DOHH2 (cell line): ENCODE measurements at regions not wholly inside any gene's neighbourhood (a gene's known extent, or its start where the extent isn't known, plus 50 kb on each side); places are given as distances from the start of the nearest gene placed in this dataset.

Experiments
- EZH2phosphoT487 ChIP-seq: fragments of 200-600 bp; sonication (generic); IDR thresholded peaks from 2 replicates; pipeline ENCODE4 v1.6.1; 2017; ENCODE audit warnings: borderline replicate concordance, mild to moderate bottlenecking, antibody characterized with exemption, low read length, moderate library complexity, mixed read lengths
- TF ChIP-seq, protein P1 (sequence below): fragments of 200-600 bp; sonication (generic); IDR thresholded peaks from one replicate; pipeline ENCODE4 v1.5.1; 2014; ENCODE audit warnings: antibody characterized with exemption, mild to moderate bottlenecking, low read depth, low read length; ENCODE audit not compliant: poor library complexity, severe bottlenecking

DNA sequence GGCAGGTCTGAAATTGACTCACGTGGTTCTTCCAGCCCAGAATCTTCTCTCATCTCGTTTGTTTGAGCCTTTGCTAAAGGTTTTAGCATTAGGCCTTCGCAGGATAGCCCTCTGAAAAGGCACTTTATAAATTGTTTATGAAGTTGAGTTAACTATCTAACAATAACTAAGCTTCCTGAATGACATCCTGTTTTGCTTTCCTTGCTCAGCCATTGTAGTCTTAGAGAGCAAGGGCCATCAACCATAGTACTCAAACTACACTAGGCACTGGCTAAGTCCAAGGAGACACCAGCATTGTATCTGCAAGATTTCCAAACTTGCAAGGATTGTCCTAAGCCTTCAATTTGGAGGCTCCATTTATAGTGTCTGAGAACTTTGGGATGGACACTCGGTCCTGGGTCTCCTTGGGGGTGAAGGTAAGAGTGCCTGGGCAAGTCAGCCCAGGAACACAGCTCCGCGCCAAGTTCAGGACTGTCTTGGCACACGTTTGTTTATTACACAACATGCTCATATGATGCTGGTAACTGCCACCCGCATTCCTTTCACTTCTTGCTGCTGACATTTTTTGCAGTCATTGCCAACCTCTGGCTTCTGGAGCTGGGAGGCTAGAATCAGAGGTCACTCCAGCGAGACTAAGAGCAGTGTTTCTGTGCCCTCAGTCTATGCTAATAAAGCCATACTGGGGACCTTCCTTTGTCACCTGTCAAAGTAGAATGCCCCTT, 151.1 kb downstream of the ESM1 start:
- TF ChIP-seq EZH2phosphoT487, result no peak
- TF ChIP-seq, protein P1, sequence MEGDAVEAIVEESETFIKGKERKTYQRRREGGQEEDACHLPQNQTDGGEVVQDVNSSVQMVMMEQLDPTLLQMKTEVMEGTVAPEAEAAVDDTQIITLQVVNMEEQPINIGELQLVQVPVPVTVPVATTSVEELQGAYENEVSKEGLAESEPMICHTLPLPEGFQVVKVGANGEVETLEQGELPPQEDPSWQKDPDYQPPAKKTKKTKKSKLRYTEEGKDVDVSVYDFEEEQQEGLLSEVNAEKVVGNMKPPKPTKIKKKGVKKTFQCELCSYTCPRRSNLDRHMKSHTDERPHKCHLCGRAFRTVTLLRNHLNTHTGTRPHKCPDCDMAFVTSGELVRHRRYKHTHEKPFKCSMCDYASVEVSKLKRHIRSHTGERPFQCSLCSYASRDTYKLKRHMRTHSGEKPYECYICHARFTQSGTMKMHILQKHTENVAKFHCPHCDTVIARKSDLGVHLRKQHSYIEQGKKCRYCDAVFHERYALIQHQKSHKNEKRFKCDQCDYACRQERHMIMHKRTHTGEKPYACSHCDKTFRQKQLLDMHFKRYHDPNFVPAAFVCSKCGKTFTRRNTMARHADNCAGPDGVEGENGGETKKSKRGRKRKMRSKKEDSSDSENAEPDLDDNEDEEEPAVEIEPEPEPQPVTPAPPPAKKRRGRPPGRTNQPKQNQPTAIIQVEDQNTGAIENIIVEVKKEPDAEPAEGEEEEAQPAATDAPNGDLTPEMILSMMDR, result no peak
